Liver (tissue), 3 donors: ENCODE measurements at regions not wholly inside any gene's neighbourhood (a gene's known extent, or its start where the extent isn't known, plus 50 kb on each side); places are given as distances from the start of the nearest gene placed in this dataset.

Experiments used
- ATF3 ChIP-seq: IDR thresholded peaks from 2 replicates; pipeline ENCODE4 v1.6.1; 2016; ENCODE audit warnings: antibody characterized with exemption
- CTCF ChIP-seq: fragments of 150-350 bp; IDR thresholded peaks from 2 replicates; pipeline ENCODE4 v1.5.1; 2017; ENCODE audit warnings: improper control_type of control experiment, low read depth, low read length; ENCODE audit not compliant: missing input control
- EGR1 ChIP-seq, 2 donors: IDR thresholded peaks; 2 replicates each; pipeline ENCODE4 v1.6.1; 2016 to 2018; ENCODE audit warnings: antibody characterized with exemption in 2 of 2, low read depth in 2 of 2
- RAD21 ChIP-seq, 2 donors: IDR thresholded peaks; 2 replicates each; pipeline ENCODE4 v1.6.1; 2016; ENCODE audit warnings: antibody characterized with exemption in 2 of 2, mild to moderate bottlenecking in 2 of 2
- donor health status: healthy.
- donor health status: healthy.

- TF ChIP-seq CTCF (no peak), RAD21 (IDR thresholded peaks at IDR 0.05) (no peak), ATF3 (no peak), EGR1 (IDR thresholded peaks at IDR 0.05; ENCODE audit: low read depth in 2 of 2) (no peak)
Measured at GRCh38 chr11:11081776-11082175, 223.9 kb upstream of the ZBED5 start.
